ENCODE measurements at regions not wholly inside any gene's neighbourhood (a gene's known extent, or its start where the extent isn't known, plus 50 kb on each side); places are given as distances from the start of the nearest gene placed in this dataset.

GRCh38 chr6:95120984-95121383, 456.4 kb upstream of the MANEA start:
- no peaks in the 10 kb centered on the region for H3K36me3 ChIP-seq (replicated peaks; ENCODE audit: low read depth, low read length)
- H3K79me2 ChIP-seq (ENCODE audit: low read length) = no peaks in the 10 kb centered on the region
- no peak overlapping the region for H3K27ac ChIP-seq (ENCODE audit: low read length)
- no peak overlapping the region for H3K4me2 ChIP-seq (ENCODE audit: low read length)
- no peak overlapping the region for H2AFZ ChIP-seq (ENCODE audit: low read depth, low read length)
- H3K9me3 ChIP-seq (ENCODE audit: insufficient read depth, low read length) = no peaks in the 10 kb centered on the region
- H3K9ac ChIP-seq (ENCODE audit: low read length) = no peak overlapping the region
- no peaks in the 10 kb centered on the region for H4K20me1 ChIP-seq (ENCODE audit: insufficient read depth, low read length)
- no peaks in the 10 kb centered on the region for H3K27me3 ChIP-seq (ENCODE audit: low read depth, low read length)
- H3K4me1 ChIP-seq (ENCODE audit: low read length) = no peaks in the 10 kb centered on the region
- H3K4me3 ChIP-seq (ENCODE audit: low read length) = no peak overlapping the region
- TF ChIP-seq EZH2phosphoT487 (IDR thresholded peaks at IDR 0.05; ENCODE audit: low read depth) = no peak
- TF ChIP-seq, protein P1, sequence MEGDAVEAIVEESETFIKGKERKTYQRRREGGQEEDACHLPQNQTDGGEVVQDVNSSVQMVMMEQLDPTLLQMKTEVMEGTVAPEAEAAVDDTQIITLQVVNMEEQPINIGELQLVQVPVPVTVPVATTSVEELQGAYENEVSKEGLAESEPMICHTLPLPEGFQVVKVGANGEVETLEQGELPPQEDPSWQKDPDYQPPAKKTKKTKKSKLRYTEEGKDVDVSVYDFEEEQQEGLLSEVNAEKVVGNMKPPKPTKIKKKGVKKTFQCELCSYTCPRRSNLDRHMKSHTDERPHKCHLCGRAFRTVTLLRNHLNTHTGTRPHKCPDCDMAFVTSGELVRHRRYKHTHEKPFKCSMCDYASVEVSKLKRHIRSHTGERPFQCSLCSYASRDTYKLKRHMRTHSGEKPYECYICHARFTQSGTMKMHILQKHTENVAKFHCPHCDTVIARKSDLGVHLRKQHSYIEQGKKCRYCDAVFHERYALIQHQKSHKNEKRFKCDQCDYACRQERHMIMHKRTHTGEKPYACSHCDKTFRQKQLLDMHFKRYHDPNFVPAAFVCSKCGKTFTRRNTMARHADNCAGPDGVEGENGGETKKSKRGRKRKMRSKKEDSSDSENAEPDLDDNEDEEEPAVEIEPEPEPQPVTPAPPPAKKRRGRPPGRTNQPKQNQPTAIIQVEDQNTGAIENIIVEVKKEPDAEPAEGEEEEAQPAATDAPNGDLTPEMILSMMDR (IDR thresholded peaks at IDR 0.05; ENCODE audit: low read depth, low read length) = no peak

GRCh38 chr6:95127261-95127660, 450.1 kb upstream of the MANEA start:
- TF ChIP-seq, protein P1 (IDR thresholded peaks at IDR 0.05; ENCODE audit: low read depth, low read length) = no peak
- TF ChIP-seq EZH2phosphoT487 (IDR thresholded peaks at IDR 0.05; ENCODE audit: low read depth) = no peak
- H4K20me1 ChIP-seq (ENCODE audit: insufficient read depth, low read length) = no peaks in the 10 kb centered on the region
- no peaks in the 10 kb centered on the region for H3K79me2 ChIP-seq (ENCODE audit: low read length)

DNA sequence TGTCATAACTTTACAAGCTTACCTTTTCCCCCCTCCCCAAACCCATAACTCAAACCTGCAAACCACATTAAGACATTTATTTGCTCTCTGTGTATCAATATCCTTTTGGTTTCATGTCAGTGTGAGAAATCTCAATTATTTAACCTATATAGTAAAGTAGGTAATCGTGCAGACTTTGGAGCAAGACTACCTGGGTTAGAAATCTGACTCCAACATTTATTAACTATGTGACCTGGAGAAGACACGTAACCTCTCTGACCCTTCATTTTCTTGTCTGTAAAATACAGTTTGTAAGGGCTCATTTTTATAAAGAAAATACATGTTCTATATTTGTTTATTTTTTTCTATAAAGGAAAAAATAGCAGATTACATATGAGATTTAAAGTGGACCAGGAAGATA, 448.9 kb upstream of the MANEA start:
- Histone ChIP-seq H3K9me3 (ENCODE audit: insufficient read depth, low read length) (no peaks in the 10 kb centered on the region), H3K27ac (ENCODE audit: low read length) (no peak overlapping the region), H3K9ac (ENCODE audit: low read length) (no peak overlapping the region), H2AFZ (ENCODE audit: low read depth, low read length) (no peak overlapping the region), H3K79me2 (ENCODE audit: low read length) (no peaks in the 10 kb centered on the region), H3K4me3 (ENCODE audit: low read length) (no peak overlapping the region), H3K4me1 (ENCODE audit: low read length) (no peaks in the 10 kb centered on the region), H4K20me1 (ENCODE audit: insufficient read depth, low read length) (no peaks in the 10 kb centered on the region), H3K36me3 (replicated peaks; ENCODE audit: low read depth, low read length) (no peaks in the 10 kb centered on the region), H3K4me2 (ENCODE audit: low read length) (no peak overlapping the region), H3K27me3 (ENCODE audit: low read depth, low read length) (no peaks in the 10 kb centered on the region)
- no peak for TF ChIP-seq EZH2phosphoT487 (IDR thresholded peaks at IDR 0.05; ENCODE audit: low read depth)

More at GRCh38 chr6:95127261-95127660, 450.1 kb upstream of the MANEA start:
- Histone ChIP-seq H3K4me1 (ENCODE audit: low read length) (no peaks in the 10 kb centered on the region), H3K4me2 (ENCODE audit: low read length) (no peak overlapping the region), H3K27me3 (ENCODE audit: low read depth, low read length) (no peaks in the 10 kb centered on the region), H3K36me3 (replicated peaks; ENCODE audit: low read depth, low read length) (no peaks in the 10 kb centered on the region), H2AFZ (ENCODE audit: low read depth, low read length) (no peak overlapping the region), H3K4me3 (ENCODE audit: low read length) (no peak overlapping the region), H3K9ac (ENCODE audit: low read length) (no peak overlapping the region), H3K27ac (ENCODE audit: low read length) (no peak overlapping the region), H3K9me3 (ENCODE audit: insufficient read depth, low read length) (no peaks in the 10 kb centered on the region)

DNA sequence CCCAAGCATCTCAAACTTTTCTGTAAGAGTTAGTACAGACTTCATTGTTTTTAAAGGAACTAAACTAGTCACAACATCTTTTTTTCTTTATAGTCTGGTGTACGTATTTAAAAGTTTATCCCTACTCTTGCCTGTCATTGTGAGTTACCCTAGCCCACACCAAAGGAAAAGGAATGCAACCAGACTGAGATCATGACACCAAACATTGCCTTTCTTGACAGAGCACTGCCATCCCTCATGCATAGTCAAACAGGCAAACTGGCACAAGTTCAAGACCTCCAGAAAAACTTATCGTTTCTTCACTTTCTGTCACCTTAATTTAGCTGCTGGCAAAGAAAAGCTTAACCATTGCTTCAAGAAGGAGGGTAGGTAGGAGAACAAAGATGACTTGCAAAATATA, 448.4 kb upstream of the MANEA start:
- no peaks in the 10 kb centered on the region for H3K27me3 ChIP-seq (ENCODE audit: low read depth, low read length)
- no peaks in the 10 kb centered on the region for H3K4me1 ChIP-seq (ENCODE audit: low read length)
- H3K9me3 ChIP-seq (ENCODE audit: insufficient read depth, low read length) = no peaks in the 10 kb centered on the region
- H3K9ac ChIP-seq (ENCODE audit: low read length) = no peak overlapping the region
- TF ChIP-seq EZH2phosphoT487 (IDR thresholded peaks at IDR 0.05; ENCODE audit: low read depth) = no peak
- TF ChIP-seq, protein P1 (IDR thresholded peaks at IDR 0.05; ENCODE audit: low read depth, low read length) = no peak
- no peak overlapping the region for H3K4me2 ChIP-seq (ENCODE audit: low read length)
- H4K20me1 ChIP-seq (ENCODE audit: insufficient read depth, low read length) = no peaks in the 10 kb centered on the region
- no peak overlapping the region for H2AFZ ChIP-seq (ENCODE audit: low read depth, low read length)
- no peak overlapping the region for H3K27ac ChIP-seq (ENCODE audit: low read length)
- H3K36me3 ChIP-seq (replicated peaks; ENCODE audit: low read depth, low read length) = no peaks in the 10 kb centered on the region
- no peak overlapping the region for H3K4me3 ChIP-seq (ENCODE audit: low read length)
- H3K79me2 ChIP-seq (ENCODE audit: low read length) = no peaks in the 10 kb centered on the region

- H3K9me3 ChIP-seq (ENCODE audit: insufficient read depth, low read length) = no peaks in the 10 kb centered on the region
- H3K36me3 ChIP-seq (replicated peaks; ENCODE audit: low read depth, low read length) = no peaks in the 10 kb centered on the region
- no peak for TF ChIP-seq EZH2phosphoT487 (IDR thresholded peaks at IDR 0.05; ENCODE audit: low read depth)
- TF ChIP-seq, protein P1 (IDR thresholded peaks at IDR 0.05; ENCODE audit: low read depth, low read length) = peak; percentile 31
- no peaks in the 10 kb centered on the region for H3K79me2 ChIP-seq (ENCODE audit: low read length)
- H3K4me2 ChIP-seq (ENCODE audit: low read length) = no peak overlapping the region
- no peak overlapping the region for H2AFZ ChIP-seq (ENCODE audit: low read depth, low read length)
- no peaks in the 10 kb centered on the region for H3K4me1 ChIP-seq (ENCODE audit: low read length)
- no peaks in the 10 kb centered on the region for H4K20me1 ChIP-seq (ENCODE audit: insufficient read depth, low read length)
- no peak overlapping the region for H3K4me3 ChIP-seq (ENCODE audit: low read length)
- no peaks in the 10 kb centered on the region for H3K27me3 ChIP-seq (ENCODE audit: low read depth, low read length)
- no peak overlapping the region for H3K9ac ChIP-seq (ENCODE audit: low read length)
- no peak overlapping the region for H3K27ac ChIP-seq (ENCODE audit: low read length)
Measured at GRCh38 chr6:95133578-95133977, 443.8 kb upstream of the MANEA start.
